A673 (cell line): ENCODE measurements at regions not wholly inside any gene's neighbourhood (a gene's known extent, or its start where the extent isn't known, plus 50 kb on each side); places are given as distances from the start of the nearest gene placed in this dataset.

Experiments
- BruUV-seq: library from RNA; stranded (reverse); fragments of 400-500 nt; replicated peaks from 2 replicates; lab custom pipeline; 2021; lab: Mats Ljungman, UMichigan
- CTCF ChIA-PET: fragments of 300-600 bp; sonication (Branson Sonifier 250); formaldehyde crosslinking; loops from one replicate; lab custom pipeline; 2022; ENCODE audit warnings: antibody characterized with exemption; lab: Charles Lee
- POLR2A ChIA-PET: fragments of 300-600 bp; sonication (Branson Sonifier 250); formaldehyde crosslinking; loops from one replicate; lab custom pipeline; 2022; ENCODE audit warnings: antibody characterized with exemption; ENCODE audit not compliant: low non-redundant PET; lab: Charles Lee
- DNase-seq: peaks from one replicate; pipeline ENCODE4 v3.0.0-alpha.2; 2015; ENCODE audit warnings: low spot score
- H3K27ac ChIP-seq: fragments of 200-600 bp; sonication (generic); 2 replicates; pipeline ENCODE4 v1.5.1; 2016; ENCODE audit warnings: mixed run types, low read depth, mild to moderate bottlenecking, mixed read lengths, antibody characterized with exemption, low read length; ENCODE audit not compliant: poor library complexity, severe bottlenecking
- H3K27me3 ChIP-seq: fragments of 200-600 bp; sonication (generic); replicated peaks from 2 replicates; pipeline ENCODE4 v1.6.1; 2017; ENCODE audit warnings: mixed run types, low read depth, mild to moderate bottlenecking, mixed read lengths, antibody characterized with exemption, low read length; ENCODE audit not compliant: insufficient read depth, poor library complexity
- H3K36me3 ChIP-seq: fragments of 200-600 bp; sonication (generic); 2 replicates; pipeline ENCODE4 v1.6.1; 2016; ENCODE audit warnings: mixed run types, mild to moderate bottlenecking, mixed read lengths, antibody characterized with exemption, low read length; ENCODE audit not compliant: insufficient read depth, poor library complexity, severe bottlenecking
- H3K4me1 ChIP-seq: fragments of 200-600 bp; sonication (generic); 2 replicates; pipeline ENCODE4 v1.6.1; 2017; ENCODE audit warnings: mixed run types, mild to moderate bottlenecking, mixed read lengths, antibody characterized with exemption, low read length; ENCODE audit not compliant: insufficient read depth, poor library complexity, severe bottlenecking
- H3K4me3 ChIP-seq: fragments of 200-600 bp; sonication (generic); 2 replicates; pipeline ENCODE4 v1.5.1; 2016; ENCODE audit warnings: low read depth, mixed run types, mild to moderate bottlenecking, mixed read lengths, low read length; ENCODE audit not compliant: poor library complexity, severe bottlenecking
- H3K9me3 ChIP-seq: fragments of 200-600 bp; sonication (generic); 2 replicates; pipeline ENCODE4 v1.6.1; 2016; ENCODE audit warnings: mixed run types, low read depth, mild to moderate bottlenecking, mixed read lengths, antibody characterized with exemption, low read length; ENCODE audit not compliant: poor library complexity, severe bottlenecking
- EZH2 ChIP-seq: fragments of 200-600 bp; sonication (generic); IDR thresholded peaks from 2 replicates; pipeline ENCODE4 v1.6.1; 2017; ENCODE audit warnings: borderline replicate concordance, low read depth, mild to moderate bottlenecking, mixed read lengths, antibody characterized with exemption, low read length; ENCODE audit not compliant: poor library complexity, severe bottlenecking
- intact Hi-C: fragments of 100-400 bp; cut with micrococcal nuclease; formaldehyde crosslinking; loops from one replicate; pipeline ENCODE4 v1.10.0; 2022; ENCODE audit not compliant: unreplicated experiment
- TF ChIP-seq, protein P1 (sequence below): fragments of 300-800, 200-600 bp; sonication (generic); conservative IDR thresholded peaks from 2 replicates; pipeline ENCODE4 v1.5.1; 2017; ENCODE audit warnings: low read depth, mild to moderate bottlenecking, antibody characterized with exemption, low read length, moderate library complexity, mixed read lengths

DNA sequence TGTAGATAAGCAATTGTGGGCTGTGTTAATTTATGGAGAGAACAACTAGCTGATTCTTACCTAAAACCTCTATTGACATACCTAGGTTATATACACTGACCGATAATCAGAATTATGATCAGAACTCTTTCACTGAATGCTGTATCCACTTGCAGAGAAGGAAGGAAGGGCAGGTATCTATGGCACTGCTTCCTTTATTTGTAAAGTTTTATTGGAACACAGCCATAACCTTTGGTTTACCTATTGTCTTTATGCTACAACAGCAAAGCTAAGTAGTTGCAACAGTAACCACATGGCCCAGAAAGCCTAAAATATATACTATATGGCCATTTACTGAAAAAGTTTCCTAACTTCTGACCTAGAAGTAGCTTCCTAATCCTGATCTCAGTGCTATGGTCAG, 358.9 kb upstream of the ARID1B start:
- no peaks in the 10 kb centered on the region for H3K36me3 ChIP-seq
- intact Hi-C loops: no loop called here
- DNase-seq: no peak
- CTCF ChIA-PET: no interaction called here
- no peaks in the 10 kb centered on the region for H3K9me3 ChIP-seq
- H3K27me3 ChIP-seq: no peaks in the 10 kb centered on the region
- TF ChIP-seq, protein P1, sequence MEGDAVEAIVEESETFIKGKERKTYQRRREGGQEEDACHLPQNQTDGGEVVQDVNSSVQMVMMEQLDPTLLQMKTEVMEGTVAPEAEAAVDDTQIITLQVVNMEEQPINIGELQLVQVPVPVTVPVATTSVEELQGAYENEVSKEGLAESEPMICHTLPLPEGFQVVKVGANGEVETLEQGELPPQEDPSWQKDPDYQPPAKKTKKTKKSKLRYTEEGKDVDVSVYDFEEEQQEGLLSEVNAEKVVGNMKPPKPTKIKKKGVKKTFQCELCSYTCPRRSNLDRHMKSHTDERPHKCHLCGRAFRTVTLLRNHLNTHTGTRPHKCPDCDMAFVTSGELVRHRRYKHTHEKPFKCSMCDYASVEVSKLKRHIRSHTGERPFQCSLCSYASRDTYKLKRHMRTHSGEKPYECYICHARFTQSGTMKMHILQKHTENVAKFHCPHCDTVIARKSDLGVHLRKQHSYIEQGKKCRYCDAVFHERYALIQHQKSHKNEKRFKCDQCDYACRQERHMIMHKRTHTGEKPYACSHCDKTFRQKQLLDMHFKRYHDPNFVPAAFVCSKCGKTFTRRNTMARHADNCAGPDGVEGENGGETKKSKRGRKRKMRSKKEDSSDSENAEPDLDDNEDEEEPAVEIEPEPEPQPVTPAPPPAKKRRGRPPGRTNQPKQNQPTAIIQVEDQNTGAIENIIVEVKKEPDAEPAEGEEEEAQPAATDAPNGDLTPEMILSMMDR: no peak
- TF ChIP-seq EZH2: no peak
- POLR2A ChIA-PET: no interaction called here
- no peak overlapping the region for H3K4me3 ChIP-seq
- no peaks in the 10 kb centered on the region for H3K4me1 ChIP-seq
- H3K27ac ChIP-seq: no peak overlapping the region
- no TSS peak for BruUV-seq

DNA sequence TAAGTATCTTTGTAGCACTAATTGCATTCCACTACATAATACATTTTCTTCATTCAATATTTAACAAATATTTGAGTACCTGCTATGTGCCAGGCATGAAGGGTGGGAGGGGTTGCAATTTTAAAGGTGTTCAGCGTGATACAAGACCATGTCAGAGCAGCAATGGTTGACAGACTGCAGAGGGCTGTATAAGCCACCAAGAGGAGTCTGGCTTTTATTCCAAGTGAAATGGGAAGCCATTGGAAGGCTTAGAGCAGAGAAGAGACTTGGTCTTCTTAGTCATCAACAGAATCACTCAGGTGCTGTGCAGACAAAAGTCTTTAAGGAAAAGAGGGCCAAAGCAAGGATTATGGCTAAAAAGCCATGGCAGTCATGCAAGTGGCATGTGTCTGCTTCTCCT, 360.8 kb upstream of the ARID1B start:
- CTCF ChIA-PET: no interaction called here

DNA sequence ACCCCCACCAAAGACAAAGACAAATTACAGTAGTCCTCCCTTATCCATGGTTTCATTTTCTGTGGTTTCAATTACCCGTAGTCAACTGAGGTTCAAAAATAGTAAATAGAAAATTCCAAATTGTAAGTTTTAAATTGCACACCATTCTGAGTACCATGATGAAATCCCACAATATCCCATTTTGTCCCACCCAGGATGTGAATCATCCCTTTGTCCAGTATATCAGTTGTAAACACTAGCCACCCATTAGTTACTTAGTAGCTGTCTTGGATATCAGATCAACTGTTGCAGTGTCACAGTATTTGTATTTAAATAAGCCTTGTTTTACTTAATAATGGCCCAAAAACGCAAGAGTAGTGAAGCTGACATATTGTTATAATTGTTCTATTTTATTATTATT, 364.0 kb upstream of the ARID1B start:
- no TSS peak for BruUV-seq
- H3K4me3 ChIP-seq: no peak overlapping the region
- H3K27ac ChIP-seq: no peak overlapping the region
- CTCF ChIA-PET: no interaction called here
- H3K4me1 ChIP-seq: no peaks in the 10 kb centered on the region
- H3K27me3 ChIP-seq: no peaks in the 10 kb centered on the region
- TF ChIP-seq EZH2: no peak
- TF ChIP-seq, protein P1: no peak
- H3K9me3 ChIP-seq: no peaks in the 10 kb centered on the region
- DNase-seq: no peak
- POLR2A ChIA-PET: no interaction called here
- intact Hi-C loops: no loop called here
- no peaks in the 10 kb centered on the region for H3K36me3 ChIP-seq

More for the DNA sequence above, 360.8 kb upstream of the ARID1B start:
- no peak for TF ChIP-seq EZH2
- TF ChIP-seq, protein P1: no peak
- Histone ChIP-seq H3K4me3 (no peak overlapping the region), H3K9me3 (no peaks in the 10 kb centered on the region), H3K4me1 (no peaks in the 10 kb centered on the region), H3K36me3 (no peaks in the 10 kb centered on the region), H3K27me3 (no peaks in the 10 kb centered on the region), H3K27ac (no peak overlapping the region)
- no TSS peak for BruUV-seq
- intact Hi-C loops: no loop called here
- DNase-seq: no peak
- POLR2A ChIA-PET: no interaction called here
